H1 (cell line): ENCODE measurements at regions not wholly inside any gene's neighbourhood (a gene's known extent, or its start where the extent isn't known, plus 50 kb on each side); places are given as distances from the start of the nearest gene placed in this dataset.
"Not testable (repeated sequence)": the region's sequence is repeated elsewhere in the genome, so short reads cannot be mapped to it uniquely, and the experiment has no call there.

ENCODE experiments used
- CTCF ChIA-PET: fragments of 300-600 bp; sonication (Branson Sonifier 250); formaldehyde crosslinking; loops from one replicate; lab custom pipeline; 2021; ENCODE audit not compliant: partially characterized antibody; lab: Charles Lee
- POLR2A ChIA-PET: fragments of 300-600 bp; sonication (Branson Sonifier 250); formaldehyde crosslinking; loops from one replicate; lab custom pipeline; 2021; ENCODE audit warnings: inconsistent platforms; ENCODE audit not compliant: partially characterized antibody; lab: Charles Lee
- DNase-seq, 2 experiments: peaks; one replicate each; pipeline versions ENCODE4 v3.0.0 to v3.0.0-alpha.2; 2010 to 2022; ENCODE audit warnings: low spot score in 2 of 2, low read depth in 1 of 2, mixed read lengths in 1 of 2
- FAIRE-seq: peaks from 2 replicates; lab custom pipeline; 2011; peaks lifted over from hg19 to GRCh38; lab: Jason Lieb, UNC
- H2AFZ ChIP-seq: 2 replicates; pipeline ENCODE4 v1.8.1; 2012; ENCODE audit warnings: low read length, inconsistent platforms
- H2AK5ac ChIP-seq: 2 replicates; pipeline ENCODE4 v1.6.1; 2013; ENCODE audit warnings: low read depth, low read length
- H2BK120ac ChIP-seq: replicated peaks from 2 replicates; pipeline ENCODE3; 2013; ENCODE audit warnings: low read depth, low read length, inconsistent platforms
- H2BK12ac ChIP-seq: 2 replicates; pipeline ENCODE4 v1.6.1; 2013; ENCODE audit warnings: low read depth, low read length
- H2BK15ac ChIP-seq: 2 replicates; pipeline ENCODE4 v1.6.1; 2013; ENCODE audit warnings: low read length
- H2BK20ac ChIP-seq: 2 replicates; pipeline ENCODE4 v1.6.1; 2013; ENCODE audit warnings: low read length
- H2BK5ac ChIP-seq: 2 replicates; pipeline ENCODE4 v1.6.1; 2013; ENCODE audit warnings: low read depth, low read length
- H3K14ac ChIP-seq: 2 replicates; pipeline ENCODE4 v1.6.1; 2013; ENCODE audit warnings: inconsistent platforms; ENCODE audit not compliant: insufficient read length
- H3K18ac ChIP-seq: 2 replicates; pipeline ENCODE4 v1.6.1; 2013; ENCODE audit warnings: low read length; ENCODE audit errors: extremely low read depth
- H3K23ac ChIP-seq: 2 replicates; pipeline ENCODE4 v1.6.1; 2013; ENCODE audit warnings: inconsistent platforms; ENCODE audit not compliant: insufficient read length
- H3K23me2 ChIP-seq: 2 replicates; pipeline ENCODE4 v1.6.1; 2013; ENCODE audit warnings: low read depth, low read length
- H3K27ac ChIP-seq: 2 replicates; pipeline ENCODE4 v1.6.1; 2011; ENCODE audit warnings: low read depth, low read length, inconsistent platforms
- H3K27me3 ChIP-seq, 4 experiments: replicated peaks in 1 of 4; 1 replicate in 1 of 4; 2 replicates in 3 of 4; pipeline versions ENCODE4 v1.6.1 to v1.8.1; 2011 to 2013; ENCODE audit warnings: low read length in 3 of 4, mild to moderate bottlenecking in 3 of 4, inconsistent platforms in 2 of 4, mixed read lengths in 2 of 4, moderate library complexity in 1 of 4; ENCODE audit not compliant: control insufficient read depth in 3 of 4, insufficient read depth in 3 of 4; ENCODE audit errors: extremely low read depth in 1 of 4
- H3K36me3 ChIP-seq, 4 experiments: 2 replicates each; pipeline versions ENCODE4 v1.6.1 to v1.8.1; 2011 to 2013; ENCODE audit warnings: mild to moderate bottlenecking in 4 of 4, low read length in 3 of 4, moderate library complexity in 2 of 4, control low read depth in 1 of 4, inconsistent platforms in 1 of 4; ENCODE audit not compliant: insufficient read depth in 4 of 4, control insufficient read depth in 2 of 4
- H3K4ac ChIP-seq: replicated peaks from 2 replicates; pipeline ENCODE3; 2013; ENCODE audit warnings: low read length, low read depth, mixed read lengths, inconsistent platforms; ENCODE audit not compliant: insufficient read length
- H3K4me1 ChIP-seq, 4 experiments: replicated peaks in 1 of 4; 1 replicate in 1 of 4; 2 replicates in 3 of 4; pipeline versions ENCODE4 v1.6.1 to v1.8.1; 2011 to 2013; ENCODE audit warnings: low read length in 3 of 4, inconsistent platforms in 2 of 4, mixed read lengths in 1 of 4; ENCODE audit not compliant: insufficient read depth in 4 of 4, control insufficient read depth in 3 of 4
- H3K4me2 ChIP-seq, 2 experiments: 2 replicates each; pipeline versions ENCODE4 v1.6.1 to v1.8.1; 2011 to 2013; ENCODE audit warnings: low read depth in 2 of 2, low read length in 2 of 2, control low read depth in 1 of 2, inconsistent platforms in 1 of 2, mild to moderate bottlenecking in 1 of 2; ENCODE audit not compliant: insufficient read depth in 1 of 2
- H3K4me3 ChIP-seq, 4 experiments: fragments of 200-600, 300-600 bp in 1 of 4; sonication (generic), shearing (Covaris generic), sonication (Bioruptor Twin) in 1 of 4; 2 replicates each; pipeline versions ENCODE4 v1.5.1 to v1.8.1; 2011 to 2016; ENCODE audit warnings: low read length in 4 of 4, low read depth in 3 of 4, control low read depth in 2 of 4, inconsistent platforms in 2 of 4, mild to moderate bottlenecking in 2 of 4, mixed read lengths in 1 of 4, moderate library complexity in 1 of 4; ENCODE audit not compliant: insufficient read depth in 2 of 4; ENCODE audit errors: extremely low read depth in 1 of 4
- H3K56ac ChIP-seq: replicated peaks from 2 replicates; pipeline ENCODE3; 2013; ENCODE audit warnings: low read depth, mild to moderate bottlenecking, mixed read lengths, low read length, inconsistent platforms; ENCODE audit not compliant: insufficient read length
- H3K79me1 ChIP-seq: 2 replicates; pipeline ENCODE4 v1.6.1; 2013; ENCODE audit warnings: low read depth, low read length, control low read depth
- H3K79me2 ChIP-seq, 2 experiments: 2 replicates each; pipeline versions ENCODE4 v1.6.1 to v1.8.1; 2012 to 2013; ENCODE audit warnings: low read length in 2 of 2, mild to moderate bottlenecking in 2 of 2, inconsistent platforms in 1 of 2; ENCODE audit not compliant: insufficient read depth in 2 of 2, control insufficient read depth in 1 of 2
- H3K9ac ChIP-seq, 4 experiments: replicated peaks in 1 of 4; 1 replicate in 1 of 4; 2 replicates in 3 of 4; pipeline versions ENCODE4 v1.6.1 to v1.8.1; 2011 to 2013; ENCODE audit warnings: low read depth in 3 of 4, low read length in 3 of 4, control low read depth in 2 of 4, mild to moderate bottlenecking in 2 of 4, moderate library complexity in 2 of 4, inconsistent platforms in 1 of 4; ENCODE audit errors: extremely low read depth in 1 of 4
- H3K9me3 ChIP-seq, 2 experiments: 2 replicates each; pipeline versions ENCODE4 v1.6.1 to v1.8.1; 2012 to 2013; ENCODE audit warnings: mild to moderate bottlenecking in 2 of 2, moderate library complexity in 2 of 2, control low read depth in 1 of 2, inconsistent platforms in 1 of 2, low read depth in 1 of 2, low read length in 1 of 2, mixed read lengths in 1 of 2; ENCODE audit not compliant: insufficient read depth in 2 of 2
- H4K20me1 ChIP-seq, 2 experiments: replicated peaks in 1 of 2; 2 replicates each; pipeline versions ENCODE3 to v1.8.1; 2011 to 2013; ENCODE audit warnings: inconsistent platforms in 2 of 2, low read length in 2 of 2, mild to moderate bottlenecking in 1 of 2; ENCODE audit not compliant: insufficient read depth in 2 of 2, control insufficient read depth in 1 of 2
- H4K5ac ChIP-seq: 2 replicates; pipeline ENCODE4 v1.6.1; 2013; ENCODE audit warnings: low read length, low read depth, mixed read lengths, inconsistent platforms; ENCODE audit not compliant: insufficient read length
- H4K8ac ChIP-seq: 2 replicates; pipeline ENCODE4 v1.8.0; 2013; ENCODE audit warnings: mild to moderate bottlenecking, moderate library complexity, low read length, inconsistent platforms; ENCODE audit not compliant: insufficient read depth; ENCODE audit errors: extremely low read depth
- H4K91ac ChIP-seq: replicated peaks from 2 replicates; pipeline ENCODE3; 2013; ENCODE audit warnings: low read length, mixed read lengths, inconsistent platforms; ENCODE audit not compliant: insufficient read length
- EP300 ChIP-seq, 2 experiments: IDR thresholded peaks; 1 replicate in 1 of 2; 2 replicates in 1 of 2; pipeline ENCODE4 v1.6.1; 2011 to 2012; ENCODE audit warnings: low read depth in 2 of 2, low read length in 2 of 2, mild to moderate bottlenecking in 2 of 2, borderline replicate concordance in 1 of 2, inconsistent platforms in 1 of 2, moderate library complexity in 1 of 2
- WGBS, 2 experiments: shearing (Covaris generic) in 1 of 2; methylation state at CpG; one replicate each; pipeline versions ENCODE4 v1.1.6 to v1.1.7; 2013 to 2015; ENCODE audit warnings: low lambda C conversion rate in 2 of 2, mixed read lengths in 2 of 2, inconsistent platforms in 1 of 2, low coverage in 1 of 2, missing lambda C conversion rate in 1 of 2; ENCODE audit not compliant: insufficient replicate concordance in 2 of 2, insufficient coverage in 1 of 2, insufficient read length in 1 of 2; ENCODE audit errors: extremely low coverage in 1 of 2, missing lambda C conversion rate in 1 of 2; 5-methylcytosine and 5-hydroxymethylcytosine counted together

DNA sequence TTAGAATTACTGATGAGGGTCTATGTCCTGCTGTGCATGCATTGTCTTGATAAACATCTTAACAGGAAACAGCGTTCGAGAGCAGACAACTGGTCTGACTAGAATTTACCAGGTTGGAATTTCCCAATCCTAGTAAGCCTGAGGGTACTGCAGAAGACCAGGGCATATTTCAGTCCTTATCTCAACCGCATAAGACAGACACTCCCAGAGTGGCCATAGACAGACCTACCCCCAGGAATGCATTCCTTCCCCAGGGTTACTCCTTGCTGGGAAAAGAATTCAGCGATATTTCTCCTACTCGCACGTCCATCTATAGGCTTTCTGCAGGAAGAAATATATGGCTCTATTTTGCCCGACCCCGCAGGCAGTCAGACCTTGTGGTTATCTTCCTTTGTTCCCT, 406.4 kb upstream of the CNTNAP5 start:
- FAIRE-seq = not testable (repeated sequence)
- peak in 1 of 2 experiments; percentile 60; a peak in 1 of 3 replicates for TF ChIP-seq EP300 (IDR thresholded peaks at IDR 0.05; ENCODE audit: borderline replicate concordance in 1 of 2, low read depth in 2 of 2, low read length in 2 of 2)

More for the DNA sequence above, 406.4 kb upstream of the CNTNAP5 start:
- H3K27me3 ChIP-seq, H3K4me1 ChIP-seq, H4K91ac ChIP-seq, POLR2A ChIA-PET, H4K20me1 ChIP-seq, H2AK5ac ChIP-seq, H3K23ac ChIP-seq, H3K4ac ChIP-seq, H3K4me2 ChIP-seq, H4K8ac ChIP-seq, H2BK120ac ChIP-seq, H3K9ac ChIP-seq, DNase-seq, CTCF ChIA-PET, H3K14ac ChIP-seq, H2BK12ac ChIP-seq, H3K23me2 ChIP-seq, H3K79me2 ChIP-seq, H3K79me1 ChIP-seq, H2BK20ac ChIP-seq, H2BK15ac ChIP-seq, H4K5ac ChIP-seq, H3K4me3 ChIP-seq, H2BK5ac ChIP-seq, H3K18ac ChIP-seq, H3K36me3 ChIP-seq, H3K27ac ChIP-seq, H3K9me3 ChIP-seq, H2AFZ ChIP-seq, H3K56ac ChIP-seq: not testable (repeated sequence)
- WGBS, 2 experiments = 80% methylated on average over 8 of the region's 8 CpGs; no CpG with 5 or more reads in 1 of the 2 experiments
